Suppressor macrophage (primary cell): ENCODE measurements at regions not wholly inside any gene's neighbourhood (a gene's known extent, or its start where the extent isn't known, plus 50 kb on each side); places are given as distances from the start of the nearest gene placed in this dataset.

ENCODE experiments used
- DNase-seq, 4 experiments: peaks; one replicate each; pipeline ENCODE4 v3.0.0-alpha.2; 2020 to 2022

DNA sequence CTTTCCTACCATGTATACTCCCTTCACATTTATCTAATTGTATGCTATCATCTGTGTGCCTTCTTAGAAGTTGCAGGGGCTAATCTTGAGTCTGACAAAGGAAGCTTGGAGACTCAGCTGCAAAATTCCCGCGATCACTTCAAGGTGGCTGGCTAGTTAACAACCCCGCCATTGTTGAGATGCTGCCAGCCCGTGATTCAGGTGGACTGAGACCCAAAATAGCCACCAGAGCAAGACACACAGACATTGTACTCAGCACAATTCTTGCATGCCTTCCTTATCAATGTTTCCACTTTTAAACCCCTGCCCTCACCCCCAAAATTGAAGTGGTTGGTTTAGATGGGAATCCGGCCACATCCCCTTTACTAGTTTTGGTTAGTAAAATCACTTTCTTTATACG is 225.8 kb upstream of the ZNF717 start:
- DNase-seq, result no peak

DNA sequence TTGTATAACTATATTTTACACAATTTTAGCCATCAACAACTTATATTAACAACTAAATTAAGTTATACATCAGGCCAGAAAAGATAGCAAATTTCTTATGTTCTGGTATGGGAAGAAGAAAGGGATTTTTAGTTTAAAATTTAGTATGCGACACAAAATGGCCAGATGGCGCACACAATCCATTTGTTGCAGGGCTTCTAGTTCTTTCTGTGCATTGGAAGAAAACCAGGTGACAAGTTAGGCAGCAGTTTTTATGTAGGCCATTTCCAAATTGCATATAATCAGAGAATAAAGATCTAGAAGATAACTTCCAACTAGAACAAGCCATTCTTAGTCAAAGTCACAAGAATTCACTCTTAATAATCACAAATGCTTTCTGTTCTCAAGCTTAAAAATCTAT is 230.1 kb upstream of the ZNF717 start:
- DNase-seq, result no peak

DNA sequence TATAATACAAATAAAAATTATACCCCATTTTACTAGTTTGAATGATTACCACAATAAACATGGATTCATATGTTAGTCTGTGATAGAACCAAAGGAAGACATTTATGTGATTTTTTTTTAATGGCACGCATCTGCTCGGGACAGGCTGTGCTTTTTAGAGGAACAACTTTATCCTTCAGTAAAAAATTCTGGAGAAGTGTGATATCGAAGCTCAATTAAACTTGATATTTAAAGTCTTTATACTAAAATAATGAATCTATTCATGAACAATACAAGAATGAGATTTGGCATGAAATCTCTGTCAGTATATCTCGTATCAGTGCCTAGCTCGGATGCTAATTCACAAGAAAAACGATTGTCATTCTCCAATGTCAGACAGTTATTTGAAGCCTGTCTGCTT is 230.8 kb upstream of the ZNF717 start:
- no peak for DNase-seq

DNA sequence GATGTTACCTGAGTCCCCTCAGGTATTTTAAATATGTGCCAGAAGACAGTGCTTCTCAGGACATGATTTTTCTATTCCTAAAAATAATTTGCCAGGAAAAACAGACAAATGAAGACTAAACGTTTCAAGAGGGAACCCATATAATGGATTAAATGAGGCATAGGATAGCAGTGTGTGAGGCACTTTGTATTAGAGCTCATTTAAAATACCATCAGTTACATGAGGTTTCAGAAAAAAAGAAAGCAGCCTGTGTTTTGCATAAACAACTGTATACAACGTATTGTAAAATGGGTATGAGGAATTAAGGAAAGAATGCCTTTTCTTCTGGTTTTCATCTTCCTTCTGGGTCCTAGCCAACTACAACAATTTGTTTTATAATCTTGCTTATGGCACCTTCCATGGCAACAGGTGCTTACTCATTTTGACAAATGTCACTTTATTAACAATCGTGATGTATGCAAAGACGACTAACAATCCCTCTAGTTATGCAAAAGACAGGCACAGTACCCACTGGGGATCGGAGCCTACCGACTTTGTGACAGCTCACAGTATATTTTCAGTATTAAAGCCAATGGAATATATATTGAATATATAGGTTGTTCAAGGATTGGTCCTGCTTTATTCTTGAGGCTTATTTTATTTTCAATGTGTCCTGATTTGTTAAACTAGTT is 231.6 kb upstream of the ZNF717 start:
- DNase-seq, result no peak

DNA sequence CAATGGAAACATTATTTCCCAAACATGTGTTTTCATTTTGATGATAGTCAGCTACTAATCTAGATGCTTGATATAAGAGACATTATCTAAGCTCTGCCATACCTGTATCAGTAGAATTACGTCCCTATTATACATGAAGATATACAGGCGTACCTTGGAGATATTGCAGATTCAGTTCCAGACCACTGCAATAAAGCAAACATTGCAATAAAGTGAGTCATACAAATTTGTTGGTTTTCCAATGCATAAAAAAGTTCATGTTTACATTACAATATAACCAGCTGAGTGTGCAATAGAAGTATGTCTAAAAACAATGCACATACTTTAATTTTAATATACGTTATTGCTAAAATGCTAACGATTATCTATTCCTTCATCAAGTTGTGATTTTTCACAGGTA is 236.0 kb upstream of the ZNF717 start:
- no peak for DNase-seq

DNA sequence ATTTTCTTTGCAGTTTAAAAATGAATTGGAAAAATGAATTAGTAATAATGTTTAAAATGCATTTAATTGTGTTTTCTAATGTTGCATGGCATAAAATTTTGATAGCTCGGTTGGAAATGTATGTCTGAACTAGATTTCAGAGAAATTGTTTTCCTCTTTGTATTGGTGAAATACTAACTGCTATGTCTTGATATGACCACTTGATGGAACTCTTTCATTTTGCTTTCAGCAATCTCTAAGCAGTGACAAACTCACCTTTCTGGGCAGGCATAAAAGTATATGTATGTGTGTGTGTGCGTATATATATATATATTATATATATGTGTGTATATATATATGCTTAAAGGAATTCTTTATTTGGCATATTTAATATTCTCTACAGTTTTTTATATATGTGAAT is 239.3 kb upstream of the ZNF717 start:
- no peak for DNase-seq

DNA sequence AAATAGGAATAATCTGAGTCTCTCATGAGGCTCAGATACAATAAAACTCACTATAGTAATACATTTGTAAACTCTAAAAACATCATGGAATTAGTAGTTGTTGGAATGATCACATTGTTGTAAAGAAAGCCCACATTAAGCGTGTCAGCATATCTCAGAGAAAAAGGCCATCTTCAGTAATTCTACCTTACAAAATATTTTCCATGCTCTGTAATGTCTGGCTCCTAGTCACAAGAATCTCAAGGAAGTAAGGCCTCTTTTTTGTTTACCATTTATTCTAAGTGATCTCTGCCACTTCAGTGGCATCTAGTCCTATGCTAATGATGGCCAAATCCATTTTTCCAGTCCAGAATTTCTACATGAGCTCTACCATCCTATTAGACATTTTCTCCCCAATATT is 240.2 kb upstream of the ZNF717 start:
- DNase-seq, result no peak

DNA sequence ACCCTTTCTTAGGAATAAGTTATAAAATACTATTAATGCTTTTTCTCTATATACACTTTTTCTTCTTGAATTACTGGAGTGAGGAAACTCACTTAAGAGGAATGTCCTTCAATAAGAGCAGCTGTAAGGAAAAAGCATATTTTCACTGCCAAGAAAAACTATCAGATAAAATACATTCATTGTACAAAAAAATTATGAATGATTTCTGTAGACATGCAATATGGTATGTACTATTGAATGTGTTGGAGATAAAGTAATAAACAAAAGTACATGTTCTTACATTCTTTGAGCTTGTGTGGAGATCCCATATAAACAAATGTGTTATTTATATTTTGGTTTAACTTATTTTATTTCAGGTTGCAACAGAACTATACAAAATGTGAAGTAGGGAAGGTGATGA is 241.0 kb upstream of the ZNF717 start:
- DNase-seq, result no peak

DNA sequence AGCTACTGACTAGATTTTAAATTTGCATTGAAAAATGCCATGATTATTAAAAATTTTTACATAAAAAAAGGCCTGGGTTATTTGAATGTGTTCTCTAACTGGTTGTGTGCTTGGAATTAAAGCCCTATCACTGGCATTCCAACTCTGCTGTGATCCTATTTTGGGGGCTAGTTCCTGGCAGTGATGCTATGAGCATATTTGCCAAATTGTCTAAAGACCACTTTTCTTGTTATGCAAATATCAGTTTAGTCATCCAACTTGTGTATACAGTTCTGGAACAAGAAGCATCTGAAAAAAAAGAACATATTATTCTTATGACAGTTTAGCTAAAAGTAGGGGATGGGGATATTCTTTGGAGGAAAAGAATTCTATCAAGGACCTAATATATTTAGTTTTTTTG is 243.4 kb upstream of the ZNF717 start:
- no peak for DNase-seq

DNA sequence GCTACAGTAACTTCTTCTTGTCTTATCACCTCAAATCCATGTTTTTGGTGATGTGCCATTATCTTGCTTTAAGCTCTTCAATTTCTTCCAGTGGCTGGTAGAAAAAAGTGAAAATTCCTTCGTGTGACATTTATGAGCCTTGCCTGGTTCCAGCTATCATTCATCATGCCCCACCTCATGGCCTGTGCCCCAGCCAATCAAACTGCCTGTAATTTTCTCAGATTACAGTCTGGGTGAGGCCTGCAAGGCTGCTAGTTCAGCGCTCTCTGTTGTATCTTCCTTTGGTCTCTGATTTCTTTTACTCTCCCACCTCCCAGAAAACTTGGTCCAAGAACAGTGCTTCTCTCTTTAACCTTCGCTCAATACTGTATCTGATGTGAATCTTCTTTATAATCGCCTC is 249.3 kb upstream of the ZNF717 start:
- DNase-seq, result no peak

DNA sequence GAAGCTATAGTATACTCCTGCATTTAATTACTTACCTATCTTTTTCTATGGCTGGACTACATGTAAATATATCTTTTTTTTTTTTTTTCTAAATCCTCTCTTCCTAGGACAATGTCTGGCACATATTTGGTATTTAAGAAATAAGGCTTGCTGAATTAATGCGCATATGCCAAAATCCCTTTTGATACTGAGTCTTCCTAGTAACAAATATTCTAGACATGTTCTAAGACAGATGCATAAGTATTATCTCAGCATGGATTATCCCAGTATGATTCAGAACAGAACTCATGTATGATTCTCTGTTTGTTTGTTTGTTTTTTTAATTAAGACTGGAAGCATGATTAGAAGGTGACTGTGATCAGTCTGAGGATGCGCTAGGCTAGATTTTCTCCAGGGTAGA is 249.8 kb upstream of the ZNF717 start:
- no peak for DNase-seq

DNA sequence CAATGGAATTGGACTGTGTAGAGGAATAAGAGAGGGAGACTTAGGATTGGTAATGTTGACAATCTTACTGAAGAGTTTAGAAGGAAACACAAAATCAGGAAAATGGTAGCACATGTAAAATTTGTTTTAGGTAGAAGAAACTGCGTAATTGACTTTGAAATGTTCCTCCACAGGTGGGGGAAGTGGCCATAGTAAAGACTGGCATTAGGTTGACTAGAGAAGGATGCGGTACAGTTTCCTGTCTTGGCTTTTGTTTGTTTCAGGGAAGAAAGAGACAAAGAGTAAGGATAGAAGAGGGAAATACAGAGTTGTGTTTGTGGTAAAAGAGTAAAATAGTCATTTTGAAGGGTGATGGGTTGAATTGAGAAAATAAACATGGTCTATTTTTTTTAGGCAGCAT is 253.6 kb upstream of the ZNF717 start:
- DNase-seq, result no peak

DNA sequence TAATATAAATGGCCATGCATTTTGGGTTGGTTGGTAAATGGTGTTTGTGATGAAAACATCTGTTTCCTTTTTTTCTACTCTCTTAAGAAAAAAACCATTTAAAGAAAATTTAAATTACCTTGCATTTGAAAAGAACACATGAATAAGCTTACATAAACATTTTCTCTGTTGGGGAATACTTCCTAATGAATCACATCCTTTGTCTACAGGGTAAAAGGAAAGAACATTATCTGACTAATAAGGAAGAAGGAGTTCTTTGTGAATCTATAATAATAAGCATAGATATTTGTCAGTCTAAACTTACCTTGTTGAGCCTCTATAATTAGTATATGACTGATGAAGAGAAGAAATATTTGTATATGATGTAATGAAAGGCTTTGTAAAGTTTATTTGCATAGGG is 254.1 kb upstream of the ZNF717 start:
- no peak for DNase-seq

DNA sequence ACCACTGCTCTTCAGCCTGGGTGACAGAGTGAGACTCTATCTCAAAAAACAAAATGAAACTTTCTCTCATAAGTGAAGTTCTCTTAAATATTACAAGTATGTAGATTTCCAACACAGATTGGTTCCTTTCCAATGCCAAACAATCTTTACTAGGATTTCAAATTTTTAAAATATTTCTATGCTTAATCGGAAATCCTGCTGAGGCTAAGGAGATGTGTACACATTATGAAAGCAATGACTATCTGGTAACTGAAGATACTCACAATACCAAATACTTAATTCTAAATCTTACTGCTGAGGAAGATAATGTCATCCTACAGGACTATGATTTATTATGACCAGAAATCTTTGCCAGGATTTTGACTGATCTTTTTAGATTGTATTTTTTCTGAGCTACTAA is 255.6 kb upstream of the ZNF717 start:
- DNase-seq, result no peak

DNA sequence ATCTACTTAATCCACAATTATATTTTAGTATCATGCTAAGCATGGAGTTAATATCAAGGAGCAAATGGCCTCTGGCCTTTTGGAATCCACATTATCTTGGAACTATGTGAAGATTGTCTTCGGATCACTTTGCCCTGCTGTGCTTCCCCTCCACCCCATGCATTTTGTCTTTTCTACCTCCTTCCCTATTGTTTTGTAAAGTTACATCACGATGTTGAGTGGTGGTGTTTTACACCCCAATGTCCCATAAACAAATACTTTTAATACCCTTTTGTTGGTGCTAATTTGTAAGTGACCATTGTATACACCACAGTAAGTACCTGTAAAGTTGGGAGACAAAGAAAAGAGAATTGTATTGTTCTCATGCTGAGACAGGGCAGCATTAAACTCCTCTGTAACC is 258.4 kb upstream of the ZNF717 start:
- DNase-seq, result no peak

DNA sequence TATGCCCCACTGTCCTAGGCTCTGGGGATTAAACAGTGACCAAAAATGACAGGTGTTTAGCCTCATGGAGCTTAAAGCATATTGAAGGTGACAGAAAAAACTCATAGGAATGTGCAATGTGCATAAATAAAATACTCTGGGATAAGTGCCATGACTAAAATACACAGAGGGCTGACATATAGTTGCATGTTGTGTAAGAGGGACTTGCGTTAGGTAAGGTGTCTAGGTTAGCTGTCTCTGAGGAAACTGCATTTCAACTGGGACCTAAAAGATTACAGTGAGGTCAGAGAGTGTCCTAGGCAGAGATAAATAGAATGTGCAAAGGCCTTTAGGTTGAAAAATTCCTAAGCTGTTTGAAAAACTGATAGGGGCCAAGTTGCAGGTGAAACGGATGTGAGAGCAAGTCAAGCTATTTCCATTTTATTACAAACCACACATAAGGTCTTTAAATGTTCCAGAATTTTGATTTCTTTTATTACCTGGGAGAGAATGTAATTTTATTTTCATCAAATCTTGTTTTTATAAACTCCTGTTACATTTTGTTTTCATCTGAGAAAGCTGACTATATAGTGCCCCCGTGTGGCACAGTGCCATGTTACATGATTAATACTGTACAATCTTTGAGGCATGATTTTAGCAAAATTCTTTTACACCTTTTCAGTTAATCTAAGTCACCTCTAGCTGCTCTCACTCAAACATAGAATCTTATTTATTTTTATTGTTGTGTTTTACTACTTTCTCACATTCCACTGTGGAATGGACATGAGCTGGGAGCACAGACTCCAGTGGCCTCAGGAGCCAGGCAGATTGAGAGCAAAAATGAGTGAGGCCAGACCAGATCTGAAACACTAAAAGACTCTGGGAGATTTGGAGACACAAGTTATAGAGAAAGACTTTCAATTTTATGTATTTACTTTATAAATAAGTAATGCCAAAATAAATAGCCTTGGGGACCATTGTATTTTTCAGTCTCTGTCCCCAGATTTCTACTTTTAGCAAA is 259.6 kb upstream of the ZNF717 start:
- DNase-seq, result peak; percentile 27 to 43 (median 30)

DNA sequence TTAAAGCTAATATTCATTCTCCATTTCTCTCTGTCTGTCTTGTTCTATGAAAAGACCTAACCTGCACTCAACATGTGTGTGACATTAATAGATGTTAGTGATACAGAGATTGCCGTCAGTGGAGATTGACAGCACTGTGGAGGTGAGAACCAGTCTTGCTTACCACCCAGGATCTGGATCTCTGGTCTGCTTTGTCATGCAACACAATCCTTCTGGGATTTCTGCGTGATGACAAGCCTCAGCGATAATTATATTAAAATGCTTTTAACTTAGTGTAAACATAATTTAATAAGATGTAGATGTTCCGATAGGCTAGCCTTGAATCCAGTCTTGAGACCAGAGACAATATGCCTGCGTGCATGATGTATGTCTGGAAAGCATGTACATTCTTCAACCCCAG is 262.0 kb upstream of the ZNF717 start:
- DNase-seq, result no peak

DNA sequence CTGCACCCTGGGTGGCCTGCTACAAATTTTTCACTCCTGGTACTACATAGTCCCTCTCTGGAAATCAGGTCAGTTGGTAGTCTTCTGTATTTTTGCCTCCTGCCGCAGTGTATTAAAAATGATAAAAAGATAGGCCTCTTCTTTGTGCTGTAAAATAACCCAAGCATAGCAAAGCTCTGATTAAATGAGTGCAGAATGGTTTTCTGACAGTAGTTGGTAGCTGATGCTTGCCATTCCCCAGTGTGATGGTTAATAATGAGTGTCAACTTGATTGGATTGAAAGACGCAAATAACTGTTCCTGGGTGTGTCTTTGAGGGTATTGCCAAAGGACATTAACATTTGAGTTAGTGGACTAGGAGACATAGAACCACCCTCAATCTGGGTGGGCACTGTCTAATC is 264.4 kb upstream of the ZNF717 start:
- DNase-seq, result no peak

DNA sequence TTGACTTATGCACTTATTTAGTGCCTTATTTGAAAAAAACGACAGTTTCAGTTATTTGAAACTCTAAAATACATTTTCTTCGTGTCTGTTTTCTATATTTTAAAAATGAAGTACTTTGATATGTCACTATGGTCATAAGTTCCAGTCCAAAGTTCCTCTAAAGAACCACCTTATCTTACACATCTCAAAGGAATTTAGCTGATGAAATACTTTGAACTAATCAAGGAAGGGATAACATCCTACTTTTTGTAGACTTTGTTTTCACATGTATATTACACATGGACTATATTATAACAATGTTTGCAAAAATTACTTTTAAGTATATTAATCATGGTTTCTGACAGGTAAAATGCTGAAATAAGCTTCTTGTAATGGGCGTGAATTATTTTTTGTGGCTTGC is 265.8 kb upstream of the ZNF717 start:
- no peak for DNase-seq

DNA sequence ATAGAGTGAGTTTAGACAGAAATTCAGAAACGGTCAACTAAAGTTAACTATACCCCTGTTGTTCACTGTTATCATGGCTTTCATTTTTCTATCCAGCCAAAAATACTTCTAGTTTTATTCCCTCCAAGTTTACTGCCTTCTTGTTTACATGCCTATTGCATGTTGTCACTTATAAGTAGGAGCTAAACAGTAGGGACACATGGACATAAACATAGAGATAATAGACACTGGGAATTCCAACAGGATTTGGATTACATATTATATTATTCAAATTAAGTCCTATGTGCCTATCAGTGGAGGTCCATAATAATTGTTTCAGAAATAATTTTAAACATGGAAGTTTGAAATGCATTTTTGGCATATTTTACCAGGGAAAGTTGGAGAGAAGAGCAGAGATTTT is 269.1 kb upstream of the ZNF717 start:
- no peak for DNase-seq

DNA sequence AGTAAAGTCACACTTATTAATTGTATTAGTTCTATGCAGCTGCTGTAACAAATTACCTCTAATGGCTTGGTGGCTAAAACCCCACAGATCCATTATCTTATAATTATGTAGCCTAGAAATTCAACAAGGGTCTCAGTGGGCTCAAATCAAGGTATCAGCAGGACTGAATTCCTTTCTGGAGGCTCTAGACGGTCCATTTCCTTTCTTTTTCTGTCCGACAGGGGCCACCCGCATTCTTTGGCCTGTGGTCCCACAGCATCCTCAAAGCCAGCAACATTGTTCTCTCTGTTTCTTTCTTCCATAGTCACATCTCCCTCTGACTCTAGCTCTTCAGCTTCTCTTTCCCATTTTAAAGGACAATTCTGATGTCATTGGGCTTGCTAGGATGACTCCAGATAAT is 276.3 kb upstream of the ZNF717 start:
- no peak for DNase-seq

DNA sequence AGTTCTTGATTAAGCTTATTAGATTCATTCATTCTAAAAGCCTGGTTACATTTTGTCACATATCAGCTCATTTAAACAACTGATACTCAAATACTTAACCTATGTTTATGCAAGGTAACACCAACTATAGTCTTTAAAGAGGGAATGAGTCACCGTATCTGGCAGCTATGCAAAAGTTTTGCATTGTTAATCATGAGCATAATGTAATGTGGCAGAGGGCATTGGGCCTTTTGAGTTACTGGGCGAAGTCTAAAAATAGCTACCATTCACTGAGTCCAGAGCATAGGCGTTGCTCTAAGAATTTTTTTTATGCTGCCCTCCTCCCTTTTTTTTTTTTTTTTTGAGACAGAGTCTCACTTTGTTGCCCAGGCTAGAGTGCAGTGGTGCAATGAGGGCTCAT is 277.7 kb upstream of the ZNF717 start:
- DNase-seq, result no peak

DNA sequence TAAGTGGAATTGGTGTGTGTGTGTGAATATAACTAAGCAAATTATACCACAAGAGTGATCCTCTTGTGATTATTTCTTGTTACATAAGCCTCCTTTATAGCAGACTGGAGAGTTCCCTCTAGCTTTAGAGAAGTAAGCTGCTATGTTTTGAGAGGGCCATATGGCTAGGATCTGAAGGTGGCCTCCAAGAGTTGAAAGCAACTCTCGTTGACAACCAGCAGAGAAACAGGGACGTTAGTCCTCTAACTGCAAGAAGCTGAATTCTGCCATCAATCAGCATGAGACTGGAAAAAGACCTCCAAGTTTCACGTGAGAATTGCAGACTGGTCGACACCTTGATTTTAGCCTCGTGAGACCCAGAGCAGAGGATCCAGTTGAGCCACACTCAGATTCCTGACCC is 278.5 kb upstream of the ZNF717 start:
- no peak for DNase-seq

DNA sequence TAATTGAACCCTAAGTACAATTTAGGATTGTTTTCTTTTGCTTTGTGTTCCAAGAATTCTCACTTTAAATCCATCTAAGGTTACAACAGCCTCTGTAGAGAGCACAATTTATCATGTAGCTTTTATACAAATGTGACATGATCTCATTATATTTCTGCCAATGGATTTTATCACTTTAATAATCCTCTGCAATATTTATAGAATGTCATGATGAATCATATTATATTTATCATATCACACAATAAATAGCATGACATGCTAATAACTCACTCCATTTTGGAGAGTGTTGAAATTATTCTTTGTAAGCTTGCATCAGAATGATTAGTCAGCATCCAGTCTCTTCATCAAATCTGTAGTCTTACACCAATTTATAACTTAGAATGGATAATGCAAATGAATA is 280.6 kb upstream of the ZNF717 start:
- no peak for DNase-seq
